Nephron progenitor cell (in vitro differentiated cells): ENCODE measurements at regions not wholly inside any gene's neighbourhood (a gene's known extent, or its start where the extent isn't known, plus 50 kb on each side); places are given as distances from the start of the nearest gene placed in this dataset.

Experiments
- DNase-seq: peaks from one replicate; pipeline ENCODE4 v3.0.0; 2021
- H3K27ac Mint-ChIP-seq: 2 replicates; pipeline ENCODE4 v1.8.0; 2021; ENCODE audit warnings: mild to moderate bottlenecking, moderate library complexity, mixed read lengths
- H3K27me3 Mint-ChIP-seq: 2 replicates; pipeline ENCODE4 v1.8.0; 2021; ENCODE audit warnings: mild to moderate bottlenecking, low read depth, mixed read lengths; ENCODE audit not compliant: poor library complexity
- H3K36me3 Mint-ChIP-seq: 2 replicates; pipeline ENCODE4 v1.8.0; 2021; ENCODE audit warnings: low read depth, mixed read lengths
- H3K4me1 Mint-ChIP-seq: 2 replicates; pipeline ENCODE4 v1.8.0; 2021; ENCODE audit warnings: mixed read lengths
- H3K4me3 Mint-ChIP-seq: 2 replicates; pipeline ENCODE4 v1.8.0; 2021; ENCODE audit warnings: mild to moderate bottlenecking, moderate library complexity, mixed read lengths
- H3K9me3 Mint-ChIP-seq: 2 replicates; pipeline ENCODE4 v1.8.0; 2021; ENCODE audit warnings: mild to moderate bottlenecking, moderate library complexity, mixed read lengths
- CTCF ChIP-seq: fragments of 200-600 bp; sonication (generic); IDR thresholded peaks from 2 replicates; pipeline ENCODE4 v1.5.0; 2021; ENCODE audit warnings: antibody characterized with exemption

GRCh38 chr13:94956417-94957110 lies 244.2 kb upstream of the SOX21 start:
- no peak for DNase-seq
- H3K9me3 Mint-ChIP-seq: peaks cover 1% of the 10 kb centered on the region
- H3K36me3 Mint-ChIP-seq: no peaks in the 10 kb centered on the region
- H3K4me3 Mint-ChIP-seq: no peak overlapping the region
- no peak for TF ChIP-seq CTCF
- peaks cover 9% of the 10 kb centered on the region for H3K27me3 Mint-ChIP-seq
- H3K4me1 Mint-ChIP-seq: no peaks in the 10 kb centered on the region
- H3K27ac Mint-ChIP-seq: no peak overlapping the region

- H3K27me3 Mint-ChIP-seq: peaks cover 7% of the 10 kb centered on the region
- no peak for TF ChIP-seq CTCF
- peaks cover 6% of the 10 kb centered on the region for H3K4me1 Mint-ChIP-seq
- no peak overlapping the region for H3K27ac Mint-ChIP-seq
- DNase-seq: no peak
- no peaks in the 10 kb centered on the region for H3K36me3 Mint-ChIP-seq
- H3K9me3 Mint-ChIP-seq: no peaks in the 10 kb centered on the region
- H3K4me3 Mint-ChIP-seq: no peak overlapping the region
Observed at GRCh38 chr13:94952787-94953186, 240.4 kb upstream of the SOX21 start.

- Mint-ChIP-seq H3K4me1 (peaks cover 19% of the 10 kb centered on the region), H3K4me3 (no peak overlapping the region), H3K27me3 (peaks cover 10% of the 10 kb centered on the region), H3K9me3 (no peaks in the 10 kb centered on the region), H3K36me3 (no peaks in the 10 kb centered on the region), H3K27ac (no peak overlapping the region)
- peak; percentile 21 for TF ChIP-seq CTCF
- no peak for DNase-seq
Observed at GRCh38 chr13:94950303-94950702, 238.0 kb upstream of the SOX21 start.

- Mint-ChIP-seq H3K36me3 (no peaks in the 10 kb centered on the region), H3K27me3 (peaks cover 8% of the 10 kb centered on the region), H3K4me1 (peaks cover 36% of the 10 kb centered on the region), H3K9me3 (peaks cover under 1% of the 10 kb centered on the region), H3K4me3 (no peak overlapping the region), H3K27ac (no peak overlapping the region)
- DNase-seq: no peak
- no peak for TF ChIP-seq CTCF
Observed at GRCh38 chr13:94947965-94948371, 235.6 kb upstream of the SOX21 start.

GRCh38 chr13:94947392-94947791 lies 235.0 kb upstream of the SOX21 start:
- Mint-ChIP-seq H3K27me3 (peaks cover 8% of the 10 kb centered on the region), H3K4me1 (peaks cover 36% of the 10 kb centered on the region), H3K4me3 (no peak overlapping the region), H3K36me3 (no peaks in the 10 kb centered on the region), H3K9me3 (peaks cover 6% of the 10 kb centered on the region), H3K27ac (no peak overlapping the region)
- no peak for TF ChIP-seq CTCF
- no peak for DNase-seq

- H3K27ac Mint-ChIP-seq: peak overlapping the region; percentile 36
- no peak overlapping the region for H3K4me3 Mint-ChIP-seq
- no peak for DNase-seq
- H3K36me3 Mint-ChIP-seq: no peaks in the 10 kb centered on the region
- TF ChIP-seq CTCF: no peak
- peaks cover 36% of the 10 kb centered on the region for H3K4me1 Mint-ChIP-seq
- H3K27me3 Mint-ChIP-seq: peaks cover 4% of the 10 kb centered on the region
- H3K9me3 Mint-ChIP-seq: peaks cover 11% of the 10 kb centered on the region
Observed at GRCh38 chr13:94946039-94946438, 233.7 kb upstream of the SOX21 start.
